ENCODE measurements at regions not wholly inside any gene's neighbourhood (a gene's known extent, or its start where the extent isn't known, plus 50 kb on each side); places are given as distances from the start of the nearest gene placed in this dataset.

DNA sequence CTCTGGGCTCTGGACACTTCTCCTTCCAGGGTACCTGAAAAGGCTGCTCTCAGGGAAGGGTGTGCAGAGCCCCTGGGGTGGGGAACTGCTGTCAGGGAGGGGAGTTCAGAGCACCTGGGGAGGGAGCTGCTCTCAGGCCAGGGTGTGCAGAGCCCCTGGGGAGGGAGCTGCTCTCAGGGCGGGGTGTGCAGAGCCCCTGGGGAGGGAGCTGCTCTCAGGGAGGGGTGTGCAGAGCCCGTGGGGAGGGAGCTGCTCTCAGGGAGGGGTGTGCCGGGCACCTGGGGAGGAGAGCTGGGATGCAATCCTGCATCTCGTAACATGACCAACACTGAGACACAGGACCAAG lies 764.2 kb downstream of the BRD1 start:
- no peaks in the 10 kb centered on the region for H3K36me3 ChIP-seq (ENCODE audit: control insufficient read depth, insufficient read depth, low read length)
- no peak for TF ChIP-seq TCF7L2 (IDR thresholded peaks at IDR 0.05; ENCODE audit: low read depth, low read length)
- TF ChIP-seq SIN3A (IDR thresholded peaks at IDR 0.05; ENCODE audit: borderline replicate concordance, insufficient read depth, low read depth, low read length), result no peak
- no peak for TF ChIP-seq CTCF (IDR thresholded peaks at IDR 0.05)
- TF ChIP-seq POLR2AphosphoS5 (IDR thresholded peaks at IDR 0.05; ENCODE audit: low read depth, low read length), result no peak
- TF ChIP-seq, protein P1, sequence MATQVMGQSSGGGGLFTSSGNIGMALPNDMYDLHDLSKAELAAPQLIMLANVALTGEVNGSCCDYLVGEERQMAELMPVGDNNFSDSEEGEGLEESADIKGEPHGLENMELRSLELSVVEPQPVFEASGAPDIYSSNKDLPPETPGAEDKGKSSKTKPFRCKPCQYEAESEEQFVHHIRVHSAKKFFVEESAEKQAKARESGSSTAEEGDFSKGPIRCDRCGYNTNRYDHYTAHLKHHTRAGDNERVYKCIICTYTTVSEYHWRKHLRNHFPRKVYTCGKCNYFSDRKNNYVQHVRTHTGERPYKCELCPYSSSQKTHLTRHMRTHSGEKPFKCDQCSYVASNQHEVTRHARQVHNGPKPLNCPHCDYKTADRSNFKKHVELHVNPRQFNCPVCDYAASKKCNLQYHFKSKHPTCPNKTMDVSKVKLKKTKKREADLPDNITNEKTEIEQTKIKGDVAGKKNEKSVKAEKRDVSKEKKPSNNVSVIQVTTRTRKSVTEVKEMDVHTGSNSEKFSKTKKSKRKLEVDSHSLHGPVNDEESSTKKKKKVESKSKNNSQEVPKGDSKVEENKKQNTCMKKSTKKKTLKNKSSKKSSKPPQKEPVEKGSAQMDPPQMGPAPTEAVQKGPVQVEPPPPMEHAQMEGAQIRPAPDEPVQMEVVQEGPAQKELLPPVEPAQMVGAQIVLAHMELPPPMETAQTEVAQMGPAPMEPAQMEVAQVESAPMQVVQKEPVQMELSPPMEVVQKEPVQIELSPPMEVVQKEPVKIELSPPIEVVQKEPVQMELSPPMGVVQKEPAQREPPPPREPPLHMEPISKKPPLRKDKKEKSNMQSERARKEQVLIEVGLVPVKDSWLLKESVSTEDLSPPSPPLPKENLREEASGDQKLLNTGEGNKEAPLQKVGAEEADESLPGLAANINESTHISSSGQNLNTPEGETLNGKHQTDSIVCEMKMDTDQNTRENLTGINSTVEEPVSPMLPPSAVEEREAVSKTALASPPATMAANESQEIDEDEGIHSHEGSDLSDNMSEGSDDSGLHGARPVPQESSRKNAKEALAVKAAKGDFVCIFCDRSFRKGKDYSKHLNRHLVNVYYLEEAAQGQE (IDR thresholded peaks at IDR 0.05; ENCODE audit: insufficient read depth in 1 of 2, low read depth in 2 of 2, low read length in 1 of 2), result no peak
- CTCF ChIA-PET, result no interaction called here
- no peaks in the 10 kb centered on the region; the same call in 1 of the 2 replicates for H3K4me1 ChIP-seq (ENCODE audit: control insufficient read depth, insufficient read depth, low read length)
- intact Hi-C loops (cut with micrococcal nuclease; ENCODE audit: unreplicated experiment) (no loop called here), in situ Hi-C loops (cut with HindIII; ENCODE audit: low pct_unique_long_range_greater_than_20kb, low sequenced_read_pairs) (no loop called here)
- H3K27me3 ChIP-seq (ENCODE audit: control insufficient read depth, insufficient read depth, low read length), result peaks cover 4% of the 10 kb centered on the region; the same call in 1 of the 2 replicates
- POLR2A ChIA-PET, result no interaction called here
- no peak overlapping the region for H3K27ac ChIP-seq (ENCODE audit: low read length)
- DNase-seq (ENCODE audit: low read depth, low spot score) (no peak), ATAC-seq (no peak)
- no peaks in the 10 kb centered on the region for H3K9me3 ChIP-seq (ENCODE audit: control insufficient read depth, insufficient read depth, low read depth, low read length)
- H3K4me3 ChIP-seq (ENCODE audit: low read depth in 2 of 2, low read length in 2 of 2), result no peak overlapping the region
- BruUV-seq (replicated peaks), result no TSS peak

GRCh38 chr22:49062802-49063544 lies 764.7 kb downstream of the BRD1 start:
- Histone ChIP-seq H3K4me1 (ENCODE audit: control insufficient read depth, insufficient read depth, low read length) (no peaks in the 10 kb centered on the region; the same call in 1 of the 2 replicates), H3K4me3 (ENCODE audit: low read depth in 2 of 2, low read length in 2 of 2) (no peak overlapping the region), H3K27ac (ENCODE audit: low read length) (no peak overlapping the region), H3K9me3 (ENCODE audit: control insufficient read depth, insufficient read depth, low read depth, low read length) (no peaks in the 10 kb centered on the region), H3K27me3 (ENCODE audit: control insufficient read depth, insufficient read depth, low read length) (peaks cover 4% of the 10 kb centered on the region; the same call in 1 of the 2 replicates), H3K36me3 (ENCODE audit: control insufficient read depth, insufficient read depth, low read length) (no peaks in the 10 kb centered on the region)
- intact Hi-C loops (cut with micrococcal nuclease; ENCODE audit: unreplicated experiment), result no loop called here
- POLR2A ChIA-PET, result no interaction called here
- ATAC-seq (no peak), DNase-seq (ENCODE audit: low read depth, low spot score) (no peak)
- in situ Hi-C loops (cut with HindIII; ENCODE audit: low pct_unique_long_range_greater_than_20kb, low sequenced_read_pairs), result no loop called here
- CTCF ChIA-PET, result no interaction called here
- no TSS peak for BruUV-seq (replicated peaks)
- TF ChIP-seq, protein P1 (IDR thresholded peaks at IDR 0.05; ENCODE audit: insufficient read depth in 1 of 2, low read depth in 2 of 2, low read length in 1 of 2), result no peak
- TF ChIP-seq CTCF (IDR thresholded peaks at IDR 0.05) (no peak), TCF7L2 (IDR thresholded peaks at IDR 0.05; ENCODE audit: low read depth, low read length) (no peak), POLR2AphosphoS5 (IDR thresholded peaks at IDR 0.05; ENCODE audit: low read depth, low read length) (no peak), SIN3A (IDR thresholded peaks at IDR 0.05; ENCODE audit: borderline replicate concordance, insufficient read depth, low read depth, low read length) (no peak)

All from Panc1 (cell line).